HL-60 (cell line): ENCODE measurements at regions not wholly inside any gene's neighbourhood (a gene's known extent, or its start where the extent isn't known, plus 50 kb on each side); places are given as distances from the start of the nearest gene placed in this dataset.

Source experiments
- POLR2AphosphoS5 ChIP-seq: IDR thresholded peaks from 2 replicates; pipeline ENCODE4 v1.6.1; 2012; ENCODE audit warnings: low read depth
- TF ChIP-seq, protein P1 (sequence below): IDR thresholded peaks from one replicate; pipeline ENCODE4 v1.5.1; 2011; ENCODE audit warnings: low read length, control low read depth, inconsistent platforms; ENCODE audit not compliant: insufficient read depth
- TF ChIP-seq, protein P2 (sequence below): IDR thresholded peaks from 2 replicates; pipeline ENCODE4 v1.6.1; 2012; ENCODE audit warnings: low read depth; ENCODE audit not compliant: insufficient replicate concordance

DNA sequence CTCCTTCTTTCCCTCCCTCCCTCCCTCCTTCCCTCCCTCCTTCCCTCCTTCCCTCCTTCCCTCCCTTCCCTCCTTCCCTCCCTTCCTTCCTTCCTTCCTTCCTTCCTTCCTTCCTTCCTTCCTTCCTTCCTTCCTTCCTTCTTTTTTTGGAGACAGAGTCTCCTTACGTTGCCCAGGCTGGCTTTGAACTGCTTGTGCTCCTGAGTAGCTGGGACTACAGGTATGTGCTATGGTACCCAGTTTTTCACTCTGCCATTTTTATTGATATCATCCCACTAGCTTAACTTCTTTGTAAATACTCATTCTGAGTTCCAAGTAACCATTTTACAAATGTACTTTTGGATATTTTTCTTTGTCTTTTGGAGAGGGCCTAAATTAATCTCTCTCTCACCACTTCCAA, 336.8 kb upstream of the DDI1 start:
- TF ChIP-seq, protein P1, sequence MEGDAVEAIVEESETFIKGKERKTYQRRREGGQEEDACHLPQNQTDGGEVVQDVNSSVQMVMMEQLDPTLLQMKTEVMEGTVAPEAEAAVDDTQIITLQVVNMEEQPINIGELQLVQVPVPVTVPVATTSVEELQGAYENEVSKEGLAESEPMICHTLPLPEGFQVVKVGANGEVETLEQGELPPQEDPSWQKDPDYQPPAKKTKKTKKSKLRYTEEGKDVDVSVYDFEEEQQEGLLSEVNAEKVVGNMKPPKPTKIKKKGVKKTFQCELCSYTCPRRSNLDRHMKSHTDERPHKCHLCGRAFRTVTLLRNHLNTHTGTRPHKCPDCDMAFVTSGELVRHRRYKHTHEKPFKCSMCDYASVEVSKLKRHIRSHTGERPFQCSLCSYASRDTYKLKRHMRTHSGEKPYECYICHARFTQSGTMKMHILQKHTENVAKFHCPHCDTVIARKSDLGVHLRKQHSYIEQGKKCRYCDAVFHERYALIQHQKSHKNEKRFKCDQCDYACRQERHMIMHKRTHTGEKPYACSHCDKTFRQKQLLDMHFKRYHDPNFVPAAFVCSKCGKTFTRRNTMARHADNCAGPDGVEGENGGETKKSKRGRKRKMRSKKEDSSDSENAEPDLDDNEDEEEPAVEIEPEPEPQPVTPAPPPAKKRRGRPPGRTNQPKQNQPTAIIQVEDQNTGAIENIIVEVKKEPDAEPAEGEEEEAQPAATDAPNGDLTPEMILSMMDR: no peak
- no peak for TF ChIP-seq POLR2AphosphoS5
- TF ChIP-seq, protein P2, sequence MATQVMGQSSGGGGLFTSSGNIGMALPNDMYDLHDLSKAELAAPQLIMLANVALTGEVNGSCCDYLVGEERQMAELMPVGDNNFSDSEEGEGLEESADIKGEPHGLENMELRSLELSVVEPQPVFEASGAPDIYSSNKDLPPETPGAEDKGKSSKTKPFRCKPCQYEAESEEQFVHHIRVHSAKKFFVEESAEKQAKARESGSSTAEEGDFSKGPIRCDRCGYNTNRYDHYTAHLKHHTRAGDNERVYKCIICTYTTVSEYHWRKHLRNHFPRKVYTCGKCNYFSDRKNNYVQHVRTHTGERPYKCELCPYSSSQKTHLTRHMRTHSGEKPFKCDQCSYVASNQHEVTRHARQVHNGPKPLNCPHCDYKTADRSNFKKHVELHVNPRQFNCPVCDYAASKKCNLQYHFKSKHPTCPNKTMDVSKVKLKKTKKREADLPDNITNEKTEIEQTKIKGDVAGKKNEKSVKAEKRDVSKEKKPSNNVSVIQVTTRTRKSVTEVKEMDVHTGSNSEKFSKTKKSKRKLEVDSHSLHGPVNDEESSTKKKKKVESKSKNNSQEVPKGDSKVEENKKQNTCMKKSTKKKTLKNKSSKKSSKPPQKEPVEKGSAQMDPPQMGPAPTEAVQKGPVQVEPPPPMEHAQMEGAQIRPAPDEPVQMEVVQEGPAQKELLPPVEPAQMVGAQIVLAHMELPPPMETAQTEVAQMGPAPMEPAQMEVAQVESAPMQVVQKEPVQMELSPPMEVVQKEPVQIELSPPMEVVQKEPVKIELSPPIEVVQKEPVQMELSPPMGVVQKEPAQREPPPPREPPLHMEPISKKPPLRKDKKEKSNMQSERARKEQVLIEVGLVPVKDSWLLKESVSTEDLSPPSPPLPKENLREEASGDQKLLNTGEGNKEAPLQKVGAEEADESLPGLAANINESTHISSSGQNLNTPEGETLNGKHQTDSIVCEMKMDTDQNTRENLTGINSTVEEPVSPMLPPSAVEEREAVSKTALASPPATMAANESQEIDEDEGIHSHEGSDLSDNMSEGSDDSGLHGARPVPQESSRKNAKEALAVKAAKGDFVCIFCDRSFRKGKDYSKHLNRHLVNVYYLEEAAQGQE: no peak
